Endothelial cell (in vitro differentiated cells): ENCODE measurements at regions not wholly inside any gene's neighbourhood (a gene's known extent, or its start where the extent isn't known, plus 50 kb on each side); places are given as distances from the start of the nearest gene placed in this dataset.

Experiments used
- DNase-seq: peaks from one replicate; pipeline ENCODE4 v3.0.0; 2021; ENCODE audit warnings: low spot score
- H3K27ac Mint-ChIP-seq: one replicate; pipeline ENCODE4 v1.8.0; 2021; ENCODE audit warnings: mixed read lengths, inconsistent platforms; ENCODE audit not compliant: unreplicated experiment
- H3K27me3 Mint-ChIP-seq: one replicate; pipeline ENCODE4 v1.8.0; 2021; ENCODE audit warnings: mild to moderate bottlenecking, moderate library complexity, mixed read lengths, inconsistent platforms; ENCODE audit not compliant: unreplicated experiment
- H3K36me3 Mint-ChIP-seq: one replicate; pipeline ENCODE4 v1.8.0; 2021; ENCODE audit warnings: mild to moderate bottlenecking, low read depth, mixed read lengths, inconsistent platforms; ENCODE audit not compliant: unreplicated experiment
- H3K4me1 Mint-ChIP-seq: one replicate; pipeline ENCODE4 v1.8.0; 2021; ENCODE audit warnings: mild to moderate bottlenecking, mixed read lengths, inconsistent platforms; ENCODE audit not compliant: unreplicated experiment
- H3K4me3 Mint-ChIP-seq: one replicate; pipeline ENCODE4 v1.8.0; 2021; ENCODE audit warnings: mild to moderate bottlenecking, mixed read lengths, inconsistent platforms; ENCODE audit not compliant: unreplicated experiment
- H3K9me3 Mint-ChIP-seq: one replicate; pipeline ENCODE4 v1.8.0; 2021; ENCODE audit warnings: mixed read lengths, inconsistent platforms; ENCODE audit not compliant: unreplicated experiment
- CTCF ChIP-seq: fragments of 200-600 bp; sonication (generic); IDR thresholded peaks from one replicate; pipeline ENCODE4 v1.5.0; 2021; ENCODE audit warnings: antibody characterized with exemption; ENCODE audit not compliant: unreplicated experiment

- Mint-ChIP-seq H3K9me3 (no peaks in the 10 kb centered on the region), H3K36me3 (no peaks in the 10 kb centered on the region), H3K27ac (no peak overlapping the region), H3K4me3 (no peak overlapping the region), H3K27me3 (peaks cover 6% of the 10 kb centered on the region), H3K4me1 (peaks cover 4% of the 10 kb centered on the region)
- no peak for TF ChIP-seq CTCF
- DNase-seq = no peak
These were observed 69.5 kb upstream of the HAND1 start for GRCh38 chr5:154547551-154547950.

DNA sequence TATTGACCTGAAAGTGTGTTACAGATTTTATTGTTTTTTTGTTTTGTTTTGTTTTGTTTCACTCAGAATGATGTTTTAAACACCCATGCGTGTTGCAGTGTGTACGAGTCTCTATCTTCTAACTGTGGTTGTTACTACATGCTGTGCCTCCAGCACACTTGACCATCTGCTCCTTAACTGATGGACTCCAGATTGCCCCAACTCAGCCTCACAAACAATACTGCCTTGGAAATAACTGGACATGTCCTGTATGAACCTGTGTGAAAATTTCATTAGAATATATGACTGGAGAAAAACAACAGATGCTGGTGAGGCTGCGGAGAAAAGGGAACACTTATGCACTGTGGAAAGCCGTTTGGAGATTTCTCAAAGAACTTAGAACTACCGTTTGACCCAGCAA, 68.7 kb upstream of the HAND1 start:
- H3K36me3 Mint-ChIP-seq = no peaks in the 10 kb centered on the region
- no peaks in the 10 kb centered on the region for H3K9me3 Mint-ChIP-seq
- no peak overlapping the region for H3K4me3 Mint-ChIP-seq
- TF ChIP-seq CTCF = no peak
- H3K27me3 Mint-ChIP-seq = peaks cover 10% of the 10 kb centered on the region
- peaks cover 4% of the 10 kb centered on the region for H3K4me1 Mint-ChIP-seq
- no peak overlapping the region for H3K27ac Mint-ChIP-seq
- DNase-seq = no peak

GRCh38 chr5:154544646-154545045, 66.6 kb upstream of the HAND1 start:
- DNase-seq = no peak
- peaks cover 10% of the 10 kb centered on the region for H3K27me3 Mint-ChIP-seq
- H3K36me3 Mint-ChIP-seq = no peaks in the 10 kb centered on the region
- no peaks in the 10 kb centered on the region for H3K9me3 Mint-ChIP-seq
- no peak for TF ChIP-seq CTCF
- H3K4me1 Mint-ChIP-seq = peaks cover 4% of the 10 kb centered on the region
- H3K4me3 Mint-ChIP-seq = no peak overlapping the region
- H3K27ac Mint-ChIP-seq = no peak overlapping the region

DNA sequence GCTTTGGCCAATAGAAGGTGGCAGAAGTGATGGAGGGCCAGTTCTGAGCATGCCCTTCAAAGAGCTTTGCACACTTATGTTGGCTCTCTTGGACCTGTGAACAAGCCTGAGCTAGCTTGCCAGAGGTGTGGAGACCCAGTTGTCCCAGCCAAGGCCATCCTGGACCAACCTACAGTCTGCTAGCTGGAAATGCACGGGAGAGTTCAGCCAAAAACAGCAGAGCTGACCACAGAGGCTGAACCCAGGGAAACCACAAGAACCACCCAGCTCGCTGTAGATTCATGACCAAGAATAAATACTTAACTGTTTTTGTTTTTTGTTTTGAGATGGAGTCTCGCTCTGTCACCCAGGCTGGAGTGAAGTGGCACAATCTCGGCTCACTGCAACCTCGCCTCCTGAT, 65.4 kb upstream of the HAND1 start:
- no peak for TF ChIP-seq CTCF
- Mint-ChIP-seq H3K9me3 (no peaks in the 10 kb centered on the region), H3K27me3 (peaks cover 10% of the 10 kb centered on the region), H3K4me1 (peaks cover 4% of the 10 kb centered on the region), H3K36me3 (no peaks in the 10 kb centered on the region), H3K4me3 (no peak overlapping the region), H3K27ac (no peak overlapping the region)
- DNase-seq = no peak

GRCh38 chr5:154542581-154542980, 64.6 kb upstream of the HAND1 start:
- Mint-ChIP-seq H3K4me3 (no peak overlapping the region), H3K27ac (no peak overlapping the region), H3K9me3 (no peaks in the 10 kb centered on the region), H3K4me1 (peaks cover 4% of the 10 kb centered on the region), H3K27me3 (peaks cover 10% of the 10 kb centered on the region), H3K36me3 (no peaks in the 10 kb centered on the region)
- no peak for DNase-seq
- no peak for TF ChIP-seq CTCF
